H54 (cell line): ENCODE measurements at regions not wholly inside any gene's neighbourhood (a gene's known extent, or its start where the extent isn't known, plus 50 kb on each side); places are given as distances from the start of the nearest gene placed in this dataset.
"Not testable (repeated sequence)": the region's sequence is repeated elsewhere in the genome, so short reads cannot be mapped to it uniquely, and the experiment has no call there.

Experiments
- DNase-seq: peaks from one replicate; pipeline ENCODE4 v3.0.0; 2011; ENCODE audit warnings: low spot score, mixed read lengths; ENCODE audit not compliant: insufficient read length
- FAIRE-seq: peaks from 3 replicates; lab custom pipeline; 2011; peaks lifted over from hg19 to GRCh38; lab: Jason Lieb, UNC
- POLR2A ChIP-seq: IDR thresholded peaks from 2 replicates; pipeline ENCODE4 v1.6.1; 2011; ENCODE audit warnings: low read depth, mild to moderate bottlenecking, low read length

DNA sequence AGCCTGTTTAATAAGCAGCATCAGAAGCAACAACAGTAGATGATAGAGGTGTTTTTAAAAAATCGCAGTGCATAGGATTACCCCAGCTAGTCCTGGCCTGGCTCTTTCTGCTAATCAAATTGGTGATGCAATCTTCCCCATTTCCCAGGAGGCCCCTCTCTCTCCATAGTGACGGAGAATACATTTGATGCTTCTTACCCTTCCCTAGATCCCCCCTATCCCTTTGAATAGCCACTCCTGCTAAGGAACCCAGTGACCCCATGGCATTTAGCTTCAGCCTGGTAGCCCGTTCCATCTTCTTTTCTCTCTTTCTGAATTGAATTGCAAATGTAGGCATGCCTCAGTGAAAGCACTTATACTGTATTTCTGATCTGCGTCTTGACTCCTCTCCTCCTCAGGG lies 223.6 kb upstream of the GAP43 start:
- DNase-seq (no peak), FAIRE-seq (no peak)
- TF ChIP-seq POLR2A = no peak

DNA sequence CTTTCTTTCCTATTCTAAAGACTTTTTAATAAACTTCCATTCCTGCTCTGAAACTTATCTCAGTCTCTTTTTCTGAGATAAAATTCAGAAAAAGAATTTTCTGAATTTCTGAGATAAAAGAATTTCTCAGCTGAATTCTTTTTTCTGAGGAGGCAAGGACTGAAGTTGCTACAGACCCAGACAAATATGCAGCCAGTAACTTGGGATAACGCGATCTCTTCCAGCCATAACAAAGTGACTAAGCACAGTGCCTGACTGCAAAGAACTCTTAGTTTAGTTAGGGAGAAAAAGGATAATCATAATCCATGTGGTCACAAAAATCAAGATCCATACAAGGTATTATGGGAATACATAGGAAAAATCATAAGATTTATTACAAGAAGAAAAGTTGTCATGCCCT lies 222.0 kb upstream of the GAP43 start:
- no peak for TF ChIP-seq POLR2A
- no peak for DNase-seq
- FAIRE-seq = no peak

DNA sequence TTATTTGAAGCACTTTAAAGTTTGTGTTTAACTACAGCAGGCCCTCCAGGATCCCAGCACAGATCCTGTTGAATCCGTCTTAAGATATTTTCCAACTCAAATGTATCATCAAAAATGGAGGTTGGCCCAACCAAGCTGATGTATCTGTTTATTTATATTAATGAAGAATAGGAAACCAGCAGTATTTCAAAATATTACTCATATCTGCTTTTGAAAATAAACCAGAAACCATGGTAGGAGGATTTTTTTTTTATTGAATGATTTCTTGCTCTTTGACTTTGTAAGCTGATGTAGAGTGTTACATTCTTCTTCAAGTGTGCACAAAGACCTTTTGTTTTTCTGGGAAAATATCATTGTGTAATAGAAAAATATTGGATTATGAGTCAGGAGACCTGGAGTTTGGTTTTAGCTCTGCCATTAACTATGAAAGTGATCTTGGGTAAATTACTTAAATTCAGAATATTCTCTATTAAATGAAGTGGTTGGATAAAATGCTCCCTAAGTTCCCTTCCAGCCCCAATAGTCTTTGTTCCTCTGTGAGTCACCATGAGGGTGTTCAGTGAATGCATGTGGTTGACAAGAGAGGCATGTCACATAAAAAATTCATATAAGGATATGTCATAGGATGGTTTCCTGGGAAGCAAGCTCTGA lies 221.3 kb upstream of the GAP43 start:
- peak; percentile 20 for FAIRE-seq
- no peak for TF ChIP-seq POLR2A
- no peak for DNase-seq

DNA sequence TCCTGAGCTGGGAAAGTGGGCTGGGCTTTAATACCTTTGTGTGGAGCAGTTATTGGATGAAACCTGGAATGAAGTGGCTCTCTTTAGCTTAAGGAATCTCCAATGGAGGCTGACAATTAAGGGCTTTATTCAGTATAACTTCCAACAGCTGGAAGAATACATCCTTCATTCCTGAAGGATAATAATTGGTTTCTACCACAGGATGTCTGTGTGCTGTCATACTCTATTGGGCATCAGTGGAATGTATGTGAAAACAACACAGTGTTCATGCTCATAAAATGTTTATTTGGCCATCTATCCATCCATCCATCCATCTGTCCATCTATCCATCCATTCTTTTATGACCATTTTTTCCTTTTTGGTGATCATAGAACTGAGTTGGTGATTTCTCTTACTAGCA lies 220.7 kb upstream of the GAP43 start:
- no peak for FAIRE-seq
- TF ChIP-seq POLR2A = no peak

DNA sequence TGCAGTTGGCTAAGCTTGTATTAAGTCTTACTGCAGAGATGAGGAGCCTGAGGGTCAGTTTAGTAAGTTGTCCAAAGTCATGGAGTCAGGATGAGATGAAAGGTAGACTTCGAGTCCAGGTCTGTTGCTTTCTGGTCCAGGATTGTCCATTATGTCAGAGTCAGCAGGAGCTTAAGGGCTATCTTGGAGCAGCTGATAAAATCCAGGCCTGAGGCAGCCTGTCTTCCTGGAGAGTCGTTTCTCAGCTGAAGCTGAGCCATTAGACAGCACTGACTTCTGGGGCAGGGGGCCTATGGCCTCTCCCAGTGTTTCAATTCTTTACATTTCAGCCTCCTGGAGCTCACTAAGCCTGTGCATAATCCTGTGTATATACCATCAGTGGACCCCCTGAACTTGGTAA lies 219.5 kb upstream of the GAP43 start:
- FAIRE-seq (no peak), DNase-seq (no peak)
- TF ChIP-seq POLR2A = no peak

More for the DNA sequence above, 220.7 kb upstream of the GAP43 start:
- no peak for DNase-seq

DNA sequence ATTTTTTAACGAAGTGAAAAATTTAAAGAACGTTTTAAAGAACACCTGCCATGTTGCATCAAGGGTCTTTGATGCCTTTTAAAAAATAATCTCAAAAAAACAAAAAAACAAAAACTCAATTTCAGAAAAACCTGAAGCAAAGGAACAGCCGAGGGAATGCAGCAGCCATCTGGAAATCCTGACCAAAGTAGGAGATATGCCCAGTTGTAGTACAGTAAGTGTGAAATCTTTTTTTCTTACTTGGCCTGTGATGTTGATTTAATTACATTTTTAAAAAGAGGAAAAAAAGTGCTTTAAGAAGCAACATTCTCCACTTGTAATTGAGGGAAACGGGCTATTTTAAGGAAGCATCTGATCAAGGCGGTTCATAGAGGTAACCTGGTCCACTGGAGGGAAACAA lies 213.7 kb upstream of the GAP43 start:
- no peak for DNase-seq
- no peak for FAIRE-seq
- TF ChIP-seq POLR2A = no peak

DNA sequence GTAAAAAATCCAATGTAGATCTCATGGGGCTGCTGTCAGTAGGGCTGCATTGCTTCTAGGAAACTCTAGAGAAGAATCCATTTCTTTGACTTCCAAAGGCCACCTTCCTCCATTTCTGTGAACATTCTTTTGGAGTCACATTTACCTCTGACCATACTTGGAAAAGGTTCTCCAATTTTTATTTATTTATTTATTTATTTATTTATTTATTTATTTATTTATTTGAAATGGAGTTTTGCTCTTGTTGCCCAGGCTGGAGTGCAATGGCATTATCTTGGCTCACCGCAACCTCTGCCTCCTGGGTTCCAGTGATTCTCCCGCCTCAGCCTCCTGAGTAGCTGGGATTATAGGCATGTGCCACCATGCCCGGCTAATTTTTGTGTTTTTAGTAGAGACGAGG lies 208.7 kb upstream of the GAP43 start:
- DNase-seq, FAIRE-seq: not testable (repeated sequence)

DNA sequence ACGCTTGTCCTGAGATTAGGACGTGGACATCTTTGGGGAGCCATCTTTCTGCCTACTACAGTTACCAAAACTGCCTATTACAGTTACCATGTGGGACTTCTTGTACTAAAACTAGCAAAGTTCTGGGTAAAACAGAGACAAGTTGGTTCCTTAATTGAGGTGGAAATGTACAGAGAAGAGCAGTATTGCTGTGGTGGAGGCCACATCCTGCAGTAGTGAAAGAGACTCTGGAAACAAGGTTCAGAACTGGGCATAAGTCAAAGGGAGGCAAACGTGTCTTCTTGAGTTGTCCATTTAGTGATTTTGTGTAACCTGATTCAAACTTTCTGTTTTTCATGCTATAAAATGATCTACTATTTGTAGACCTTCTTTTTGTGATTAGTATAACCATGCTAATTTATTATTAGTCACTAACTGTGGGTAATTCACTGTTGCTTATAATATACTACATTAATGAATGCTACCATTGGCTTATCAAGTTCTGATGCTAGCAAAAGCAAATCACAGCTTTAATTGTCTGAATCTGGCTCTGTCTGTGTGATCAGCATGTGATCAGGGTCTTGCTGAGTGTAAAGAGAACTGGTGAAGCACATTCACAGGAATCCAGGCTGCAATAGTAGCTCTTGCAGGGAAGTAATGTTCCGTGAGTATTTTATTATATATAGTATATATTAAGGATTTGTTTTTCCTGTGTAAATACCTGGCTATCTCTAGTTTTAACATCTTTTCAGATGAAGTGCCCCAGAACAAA lies 207.9 kb upstream of the GAP43 start:
- DNase-seq (no peak), FAIRE-seq (no peak)
- no peak for TF ChIP-seq POLR2A

DNA sequence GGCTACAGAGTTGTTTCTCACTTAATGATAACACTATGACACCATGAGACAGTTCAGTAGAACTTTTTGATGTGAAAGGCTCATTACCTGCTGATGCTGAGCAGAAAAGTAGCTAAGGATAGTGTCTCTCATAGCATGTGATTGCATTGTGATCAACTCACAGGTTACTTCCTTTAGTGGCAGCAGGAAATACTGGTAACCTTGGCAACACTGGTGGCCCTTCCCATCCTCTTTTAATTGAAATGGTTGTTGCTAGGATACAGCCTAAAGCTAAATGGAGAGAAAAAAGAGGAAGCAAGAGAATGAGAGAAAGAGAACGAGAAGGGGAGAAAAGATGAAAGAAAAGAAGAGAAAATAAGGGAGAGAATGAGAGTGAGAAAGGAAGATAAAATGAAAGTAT lies 204.7 kb upstream of the GAP43 start:
- no peak for TF ChIP-seq POLR2A
- no peak for FAIRE-seq
- DNase-seq = no peak

DNA sequence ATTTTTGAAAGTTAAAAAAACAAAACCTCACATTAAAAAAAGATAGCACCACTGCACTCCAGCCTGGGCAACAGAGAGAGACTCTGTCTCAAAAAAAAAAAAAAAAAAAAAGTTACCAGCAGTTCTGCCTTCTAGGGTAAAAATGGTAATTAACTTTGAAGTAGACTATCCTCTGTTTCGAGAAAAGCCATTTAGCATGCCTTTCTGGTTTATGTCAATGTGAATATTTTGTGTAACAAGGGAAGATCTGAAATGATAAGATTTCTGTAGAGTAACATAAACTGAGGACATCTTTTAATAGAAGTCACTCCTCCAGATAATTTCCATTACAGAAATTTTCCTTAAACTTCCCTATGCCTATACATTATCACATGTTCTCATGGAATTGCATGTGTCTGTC lies 203.2 kb upstream of the GAP43 start:
- FAIRE-seq (no peak), DNase-seq (no peak)
- TF ChIP-seq POLR2A = no peak

DNA sequence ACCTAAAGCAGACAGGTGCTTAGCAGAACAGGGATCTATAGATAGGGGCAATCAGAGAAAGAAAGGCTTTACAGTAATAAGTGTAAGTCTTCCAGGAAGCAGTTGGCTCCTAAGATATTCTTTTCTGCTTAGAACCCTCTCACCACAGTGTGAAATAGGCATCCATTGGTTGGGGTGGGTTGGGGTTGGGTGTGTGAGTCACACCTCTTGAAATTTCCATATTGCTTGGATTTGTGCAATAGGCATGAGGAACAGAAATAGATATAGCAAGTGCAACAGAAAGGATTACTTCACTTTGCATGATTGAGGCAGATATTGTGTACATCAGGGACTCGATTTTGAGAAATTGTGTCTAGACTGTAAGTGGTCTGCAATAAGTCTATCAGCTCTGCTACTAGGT lies 200.1 kb upstream of the GAP43 start:
- FAIRE-seq (no peak), DNase-seq (no peak)
- no peak for TF ChIP-seq POLR2A

DNA sequence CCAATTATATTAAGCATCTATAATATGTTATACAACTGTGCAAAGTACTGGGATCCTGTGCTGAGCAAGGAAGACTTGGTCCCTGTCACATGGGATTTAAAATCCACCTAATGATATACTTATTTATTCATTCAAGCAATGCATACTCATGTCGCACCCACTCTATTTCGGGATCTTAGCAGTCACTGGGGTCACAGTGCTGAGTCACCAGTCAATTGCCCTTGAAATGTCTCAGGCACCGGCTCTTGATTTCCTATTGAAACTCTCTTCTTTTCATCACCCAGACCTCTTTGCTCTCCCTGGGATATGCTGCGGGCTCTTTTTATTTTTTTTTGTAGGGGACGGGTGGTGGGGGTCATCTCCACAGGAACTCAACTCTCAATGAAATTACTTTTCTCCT lies 194.5 kb upstream of the GAP43 start:
- DNase-seq (no peak), FAIRE-seq (no peak)
- no peak for TF ChIP-seq POLR2A

DNA sequence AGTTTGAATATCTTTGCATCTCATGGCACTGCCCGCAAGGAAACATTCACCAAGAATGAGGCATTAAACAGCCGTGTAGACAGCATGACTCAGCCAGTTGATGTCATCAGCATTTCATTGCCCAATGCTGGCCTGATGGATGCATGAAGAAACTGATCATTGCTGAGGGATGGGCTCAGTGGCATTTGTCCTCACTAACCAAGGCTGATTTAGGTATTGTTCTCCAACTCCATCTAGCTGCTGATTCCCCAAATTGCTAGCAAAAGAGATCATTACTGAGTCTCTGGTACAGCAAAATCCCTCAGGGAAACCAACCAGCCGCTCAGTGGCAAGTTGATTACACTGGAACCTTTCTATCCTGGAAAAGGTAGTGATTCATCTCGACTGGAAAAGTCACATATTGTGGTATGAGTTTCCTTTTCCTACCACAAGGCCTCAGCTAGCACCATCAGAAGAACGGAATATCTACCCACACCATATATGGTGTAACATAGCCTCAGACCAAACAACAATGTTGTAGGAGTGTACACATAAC lies 186.5 kb upstream of the GAP43 start:
- no peak for TF ChIP-seq POLR2A

DNA sequence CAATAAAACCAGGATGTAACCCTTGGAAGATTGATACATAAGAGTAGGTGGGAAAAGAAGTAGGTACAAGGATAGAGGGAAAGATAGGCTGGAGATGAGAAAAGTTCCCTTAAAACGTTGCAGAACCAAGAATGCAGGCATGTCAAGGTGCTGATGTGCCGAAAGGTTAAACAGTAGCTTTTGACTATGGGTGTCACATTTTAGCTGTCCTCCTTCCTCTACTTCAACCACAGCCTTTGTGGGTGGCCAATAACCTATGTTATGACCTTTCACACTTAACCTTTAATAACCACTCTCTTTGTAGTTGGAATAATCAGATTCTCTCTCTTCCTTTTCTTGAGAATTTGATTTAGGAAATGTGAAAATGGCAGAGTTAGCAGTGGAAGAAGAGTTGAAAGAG lies 184.5 kb upstream of the GAP43 start:
- TF ChIP-seq POLR2A = no peak
- DNase-seq (no peak), FAIRE-seq (no peak)

More for the DNA sequence above, 186.5 kb upstream of the GAP43 start:
- FAIRE-seq = peak; percentile 94
- peak; percentile 33 for DNase-seq

DNA sequence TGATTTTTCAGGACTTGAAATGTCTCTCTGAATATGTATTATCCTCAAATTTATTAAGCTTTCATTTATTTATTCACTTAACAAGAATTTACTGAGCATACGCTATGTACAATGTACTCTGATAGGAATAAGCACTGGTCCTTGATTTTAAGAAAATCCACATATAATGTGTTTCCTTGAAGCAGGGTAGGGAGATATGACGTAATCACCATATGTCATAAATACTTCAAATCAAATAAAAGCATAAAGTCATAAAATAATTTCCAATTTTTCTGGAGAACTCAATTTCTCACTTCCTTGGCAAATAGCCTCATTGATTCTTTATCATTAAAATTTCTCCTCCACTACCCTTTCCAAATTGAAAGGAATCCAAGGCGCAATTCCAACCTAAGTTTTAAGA lies 177.8 kb upstream of the GAP43 start:
- FAIRE-seq = no peak
- TF ChIP-seq POLR2A = no peak

More for the DNA sequence above, 177.8 kb upstream of the GAP43 start:
- no peak for DNase-seq
